ENCODE measurements at regions not wholly inside any gene's neighbourhood (a gene's known extent, or its start where the extent isn't known, plus 50 kb on each side); places are given as distances from the start of the nearest gene placed in this dataset.

DNA sequence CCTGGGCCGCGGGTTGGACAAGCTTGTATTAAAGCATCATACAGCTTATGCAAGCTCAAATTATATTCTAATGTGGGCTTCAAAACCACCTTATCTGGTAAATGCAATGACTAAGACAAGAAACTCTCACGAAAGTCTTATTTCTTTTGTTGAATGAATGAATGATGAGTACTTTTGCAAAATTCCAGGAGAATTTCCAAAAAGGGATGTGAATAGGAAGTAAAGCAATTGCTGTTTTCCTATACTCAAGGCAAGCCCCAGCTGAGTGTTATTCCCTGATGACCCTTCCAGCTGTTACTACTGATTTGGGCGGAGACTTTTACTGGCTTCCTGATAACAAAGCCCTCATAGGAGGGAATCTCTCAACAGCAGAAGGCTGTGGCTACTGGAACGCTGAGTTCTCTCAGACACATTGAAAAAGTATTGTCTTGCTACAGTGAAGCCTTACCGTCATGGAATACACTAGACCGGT lies 162.8 kb downstream of the SREK1 start:
- DNase-seq: no peak

GRCh38 chr5:66307647-66308241 lies 163.6 kb downstream of the SREK1 start:
- DNase-seq: peak; percentile 74

GRCh38 chr5:66312266-66312665 lies 168.2 kb downstream of the SREK1 start:
- no peak for DNase-seq

GRCh38 chr5:66315784-66316183 lies 171.7 kb downstream of the SREK1 start:
- no peak for DNase-seq

GRCh38 chr5:66322786-66323528 lies 178.9 kb downstream of the SREK1 start:
- DNase-seq: no peak

DNA sequence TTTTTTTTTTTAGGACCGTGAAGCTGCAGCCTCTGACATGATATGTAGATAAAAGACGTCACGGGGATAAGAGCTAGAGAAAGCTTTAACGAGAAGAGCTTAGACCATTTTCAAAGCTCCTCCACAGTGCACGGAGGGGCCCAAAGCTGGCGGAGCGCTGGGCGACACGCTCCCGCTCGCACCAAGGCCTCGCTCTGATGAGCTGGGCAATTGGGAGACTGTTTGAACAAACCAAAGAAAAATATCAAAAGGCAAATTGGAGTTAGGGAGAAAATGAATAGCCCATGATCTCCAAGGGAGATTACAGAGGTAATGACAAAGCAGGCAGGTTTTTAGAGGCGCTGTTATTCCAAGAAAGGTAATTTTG lies 179.4 kb downstream of the SREK1 start:
- no peak for DNase-seq

DNA sequence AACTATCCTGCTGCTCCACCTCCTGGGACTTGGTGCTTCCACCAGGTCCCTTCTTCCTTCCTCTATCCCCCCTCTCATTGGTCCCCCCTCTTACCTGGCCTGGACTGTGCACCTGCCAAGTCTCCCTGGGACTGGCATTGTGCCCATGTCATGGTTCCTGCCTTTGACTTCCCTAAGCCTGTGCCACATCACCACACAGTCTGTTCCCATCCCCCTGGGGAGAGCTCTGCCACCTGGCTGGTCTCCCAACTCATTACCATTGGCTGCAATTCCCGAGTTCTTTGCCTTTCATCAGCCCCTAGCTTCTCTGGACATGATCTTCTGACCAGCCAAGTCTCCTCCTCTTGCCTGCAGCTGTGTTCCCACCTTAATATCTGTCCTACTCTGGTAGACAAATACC lies 180.3 kb downstream of the SREK1 start:
- DNase-seq: no peak

GRCh38 chr5:66326276-66326675 lies 182.2 kb downstream of the SREK1 start:
- no peak for DNase-seq

DNA sequence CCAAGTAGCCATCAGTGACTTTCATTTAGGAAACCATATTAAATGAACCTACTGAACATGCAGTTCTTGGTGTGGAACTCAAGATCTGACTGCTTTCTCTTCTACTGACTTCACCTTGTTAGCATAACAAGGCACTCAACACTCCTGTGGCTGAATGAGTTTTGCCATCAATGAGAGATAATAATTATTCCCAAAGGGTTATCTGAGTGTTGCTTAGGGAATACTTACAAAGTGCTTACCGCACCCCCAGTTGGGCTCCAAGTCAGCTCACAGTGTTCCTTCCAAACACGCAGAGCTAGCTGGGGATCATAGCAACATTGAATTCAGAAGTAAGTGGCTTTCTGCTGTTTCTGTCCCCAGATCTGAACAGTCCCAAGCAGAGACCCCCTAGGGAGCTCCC lies 182.9 kb downstream of the SREK1 start:
- no peak for DNase-seq

DNA sequence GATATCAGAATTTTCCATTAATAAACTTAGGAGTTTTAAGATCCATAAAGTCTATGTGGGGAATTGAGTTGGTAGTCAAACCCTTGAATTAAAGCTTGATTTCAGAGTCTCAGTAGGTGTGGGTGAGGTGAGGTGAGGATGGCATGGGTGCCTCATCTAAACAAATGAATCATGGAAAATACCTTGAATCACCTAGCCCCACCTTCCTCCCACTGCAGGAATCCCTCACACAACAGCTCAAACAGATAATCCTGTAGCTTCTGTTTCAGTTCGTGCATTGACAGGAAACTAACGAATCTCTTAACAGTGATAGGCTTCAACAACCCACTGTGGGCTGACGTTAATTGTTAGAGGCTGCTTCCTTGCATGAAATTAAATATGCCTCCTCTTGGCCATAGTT lies 185.0 kb downstream of the SREK1 start:
- no peak for DNase-seq

DNA sequence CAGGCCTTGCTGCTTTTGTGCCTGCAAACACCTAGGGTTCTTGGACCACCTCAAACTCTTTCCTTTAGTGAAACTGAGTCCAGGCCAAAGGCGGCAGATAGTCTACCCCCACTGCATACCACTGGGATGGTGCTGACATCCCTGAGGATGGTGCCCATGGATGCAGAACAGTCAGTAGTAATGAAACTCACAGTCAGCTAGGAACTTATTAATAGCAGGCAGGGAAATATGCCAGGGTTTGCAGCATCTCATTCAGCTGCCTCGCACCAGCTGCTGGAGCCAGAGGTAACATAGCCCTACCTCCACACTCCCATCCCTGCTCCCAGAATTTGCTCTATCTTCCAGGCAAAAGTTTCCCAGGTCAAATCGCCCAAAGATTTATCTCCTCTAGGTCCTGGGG lies 189.1 kb downstream of the SREK1 start:
- DNase-seq: no peak

DNA sequence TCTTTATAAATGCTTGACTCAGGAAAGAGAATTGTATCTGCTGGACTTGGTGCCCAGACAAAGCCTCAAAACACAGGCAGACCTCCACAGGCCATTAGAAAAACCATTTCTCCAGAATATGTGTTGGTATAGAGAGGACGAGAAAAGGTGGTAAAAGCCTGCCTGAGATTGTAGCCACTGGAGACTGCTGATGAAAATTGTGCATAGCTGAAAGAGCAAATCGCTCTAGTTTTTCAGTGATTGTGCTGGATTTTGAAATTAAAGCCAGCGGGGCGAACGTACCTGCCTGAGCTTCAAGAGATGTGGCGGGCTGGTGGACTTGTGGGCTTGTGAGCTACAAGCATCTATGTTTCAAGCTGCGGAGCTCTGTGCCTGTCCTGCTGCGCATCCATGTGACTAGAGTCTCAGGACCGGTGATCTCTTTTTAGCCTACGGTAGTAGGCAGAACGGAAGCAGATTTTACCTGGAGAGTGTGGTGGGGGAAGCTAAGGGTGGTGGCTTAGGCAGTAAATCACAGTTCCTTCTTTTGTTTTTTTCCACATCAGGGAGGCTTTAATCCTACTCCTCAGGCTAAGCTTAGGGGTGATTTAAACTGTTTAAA lies 193.6 kb downstream of the SREK1 start:
- no peak for DNase-seq

GRCh38 chr5:66338828-66339227 lies 194.7 kb downstream of the SREK1 start:
- peak; percentile 76 for DNase-seq

- peak; percentile 83 for DNase-seq
These were observed 195.8 kb downstream of the SREK1 start for GRCh38 chr5:66339896-66340295.

DNA sequence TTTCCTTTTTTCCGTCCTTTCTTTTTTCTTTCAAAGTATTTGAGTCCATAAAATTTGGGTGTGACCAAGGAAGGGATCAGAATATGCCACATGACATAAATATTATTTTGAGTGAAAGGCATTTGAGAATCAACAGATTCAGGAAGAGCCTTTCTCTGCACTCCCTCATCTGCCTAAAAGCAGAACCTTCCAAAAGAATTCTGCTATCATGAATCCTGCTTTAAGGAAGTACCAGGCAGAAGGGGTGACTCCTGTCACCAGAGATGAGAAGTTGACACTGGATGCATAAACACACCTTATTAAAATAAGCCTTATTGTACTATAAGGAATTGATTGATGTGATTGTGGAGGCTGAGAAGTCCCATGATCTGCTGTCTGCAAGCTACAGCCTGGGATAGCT lies 196.7 kb downstream of the SREK1 start:
- peak; percentile 27 for DNase-seq

GRCh38 chr5:66342341-66342880 lies 198.3 kb downstream of the SREK1 start:
- DNase-seq: peak; percentile 52

DNA sequence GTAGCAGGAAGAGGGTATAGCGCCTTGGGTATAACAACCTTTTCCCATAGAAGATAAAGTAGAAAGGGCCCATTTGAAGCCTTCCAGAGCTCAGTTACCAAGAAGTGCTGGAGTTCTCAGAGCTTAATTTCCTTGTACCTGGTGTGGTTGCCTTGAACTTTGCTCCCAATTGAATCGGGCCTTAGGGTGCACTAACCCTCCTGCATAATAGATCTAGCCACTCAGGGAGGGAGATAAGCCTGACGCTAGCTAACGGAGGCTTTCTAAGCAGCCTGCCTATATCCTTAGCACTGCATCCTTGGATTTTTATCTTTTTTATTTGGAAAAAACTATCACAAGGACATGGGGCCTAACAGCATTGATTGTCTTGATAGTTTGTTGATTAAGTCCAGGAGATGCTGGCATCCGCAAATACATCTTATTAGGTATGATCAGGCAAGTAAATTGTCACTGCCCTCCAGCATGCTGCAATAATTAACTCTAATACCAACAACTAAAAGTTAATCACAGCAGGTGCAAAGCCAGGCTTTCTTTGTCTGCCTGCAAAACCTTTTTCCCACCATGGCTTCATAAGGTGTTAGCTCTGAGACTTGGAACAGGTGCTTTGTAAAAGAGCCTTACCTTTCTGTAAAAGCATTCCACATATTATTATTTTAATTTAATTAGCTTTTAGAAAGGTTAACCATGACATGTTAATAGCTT lies 199.4 kb downstream of the SREK1 start:
- DNase-seq: no peak

DNA sequence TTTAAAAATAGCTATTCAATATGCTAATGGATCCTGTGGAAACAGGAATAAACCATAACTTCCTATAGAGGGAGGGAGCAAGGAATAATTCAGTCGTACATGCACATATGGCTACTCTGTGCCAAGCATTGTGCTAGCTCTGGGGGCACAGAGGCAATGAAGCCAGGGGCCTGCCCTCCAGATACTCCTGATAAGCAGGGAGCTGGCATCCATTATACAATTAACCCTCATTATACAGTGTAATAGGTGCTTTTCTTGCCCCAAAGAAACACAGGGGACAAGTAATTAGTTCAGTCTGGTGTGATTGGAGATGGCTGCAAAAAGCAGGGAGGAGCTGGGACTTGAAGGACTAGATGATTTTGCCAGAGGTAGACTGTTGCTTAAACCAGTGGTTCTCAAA lies 200.4 kb downstream of the SREK1 start:
- no peak for DNase-seq

GRCh38 chr5:66345281-66345680 lies 201.2 kb downstream of the SREK1 start:
- no peak for DNase-seq

DNA sequence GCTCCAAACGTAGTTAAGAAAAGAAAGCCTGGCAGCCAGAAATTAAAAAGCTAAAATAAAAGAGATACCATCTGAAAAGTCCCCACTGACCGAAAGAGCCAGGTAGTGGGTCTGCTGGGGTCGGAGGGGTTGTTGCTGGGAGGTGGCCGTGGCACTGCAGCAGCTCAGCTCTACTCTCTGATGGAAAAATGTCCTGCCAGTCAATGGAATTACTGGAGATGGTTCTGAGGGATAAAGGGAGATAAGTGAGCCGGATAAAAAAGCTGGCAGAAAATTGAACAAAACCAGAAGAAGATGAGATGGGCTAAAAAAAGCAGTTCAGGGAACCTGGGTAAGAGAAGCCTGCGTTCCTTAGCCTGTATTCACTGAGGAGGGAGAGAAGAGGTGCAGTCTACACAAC lies 202.8 kb downstream of the SREK1 start:
- DNase-seq: no peak

- DNase-seq: no peak
These were observed 204.5 kb downstream of the SREK1 start for GRCh38 chr5:66348387-66349125.

- peak; percentile 67 for DNase-seq
These were observed 207.7 kb downstream of the SREK1 start for GRCh38 chr5:66351813-66352212.

GRCh38 chr5:66353186-66353585 lies 209.1 kb downstream of the SREK1 start:
- DNase-seq: no peak
